GM18951 (cell line): ENCODE measurements at regions not wholly inside any gene's neighbourhood (a gene's known extent, or its start where the extent isn't known, plus 50 kb on each side); places are given as distances from the start of the nearest gene placed in this dataset.

ENCODE experiments used
- POLR2A ChIP-seq: IDR thresholded peaks from 4 replicates; pipeline ENCODE4 v1.6.1; 2011; ENCODE audit warnings: mild to moderate bottlenecking; ENCODE audit not compliant: insufficient read length, insufficient read depth; ENCODE audit errors: extremely low read depth
- in situ Hi-C: fragments of 300-500 bp; cut with MboI; formaldehyde crosslinking; loops from one replicate; pipeline ENCODE4 v1.12.0; 2022; ENCODE audit warnings: low sequenced_read_pairs, mixed read lengths, inconsistent platforms; ENCODE audit not compliant: unreplicated experiment

DNA sequence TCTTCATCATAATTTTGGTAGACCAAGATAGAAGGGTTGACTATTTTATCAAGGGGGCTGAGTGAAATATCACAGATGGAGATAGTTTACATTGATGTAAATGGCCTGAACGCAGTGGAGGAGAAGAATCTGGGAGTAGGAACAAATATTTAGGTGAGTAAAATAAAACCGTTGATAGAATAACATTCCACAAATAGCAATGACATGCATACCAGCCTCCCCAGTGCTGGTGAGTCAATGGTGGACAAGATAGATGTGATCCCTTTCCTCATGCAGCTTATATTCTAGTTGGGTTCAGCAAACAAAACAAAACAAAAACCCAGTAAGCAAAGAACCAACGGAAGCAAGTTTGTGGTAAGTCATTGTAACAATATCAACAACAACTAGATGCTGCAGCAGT is 385.2 kb downstream of the FAM170A start:
- TF ChIP-seq POLR2A = no peak
- in situ Hi-C loops = no loop called here

GRCh38 chr5:120016717-120017382 is 387.5 kb downstream of the FAM170A start:
- in situ Hi-C loops = no loop called here

DNA sequence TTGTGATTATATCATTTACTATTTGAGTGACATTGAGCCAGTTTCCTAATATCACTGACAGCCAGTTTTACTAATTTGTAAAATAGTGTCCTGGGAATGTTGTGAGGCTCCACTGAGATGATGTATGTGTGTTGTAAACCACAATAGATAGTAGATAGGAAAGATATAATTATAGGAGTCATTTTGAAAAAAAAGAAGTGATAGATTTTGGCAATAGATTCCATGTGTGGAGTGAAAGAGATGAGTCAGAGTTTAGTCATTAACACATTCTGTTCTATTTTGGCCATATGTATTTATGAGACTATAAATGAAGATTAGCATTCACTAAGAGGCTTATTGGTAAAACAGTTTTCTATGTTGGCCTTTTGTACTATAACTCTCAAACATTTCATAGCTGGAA is 388.2 kb downstream of the FAM170A start:
- in situ Hi-C loops = no loop called here
- TF ChIP-seq POLR2A = no peak

More at GRCh38 chr5:120016717-120017382, 387.5 kb downstream of the FAM170A start:
- TF ChIP-seq POLR2A = no peak

DNA sequence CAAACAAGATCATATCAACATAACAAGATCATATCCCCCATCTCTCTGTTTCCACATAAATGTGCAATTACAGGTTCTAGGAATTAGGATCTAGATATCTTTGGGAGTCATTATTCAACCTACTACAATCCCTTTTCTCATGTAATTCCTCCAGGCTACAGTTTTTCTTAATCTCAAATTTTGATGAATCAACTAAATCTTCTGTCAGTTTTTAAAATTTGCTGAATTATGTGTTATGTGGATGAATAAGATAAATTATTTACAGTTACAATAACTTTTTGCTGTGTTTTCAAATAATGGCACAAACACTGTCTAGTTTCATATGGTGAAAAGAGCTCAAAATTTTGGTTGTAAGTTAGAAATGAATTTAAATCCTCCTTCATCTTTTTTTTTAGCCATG is 405.8 kb downstream of the FAM170A start:
- in situ Hi-C loops = no loop called here
- TF ChIP-seq POLR2A = no peak

DNA sequence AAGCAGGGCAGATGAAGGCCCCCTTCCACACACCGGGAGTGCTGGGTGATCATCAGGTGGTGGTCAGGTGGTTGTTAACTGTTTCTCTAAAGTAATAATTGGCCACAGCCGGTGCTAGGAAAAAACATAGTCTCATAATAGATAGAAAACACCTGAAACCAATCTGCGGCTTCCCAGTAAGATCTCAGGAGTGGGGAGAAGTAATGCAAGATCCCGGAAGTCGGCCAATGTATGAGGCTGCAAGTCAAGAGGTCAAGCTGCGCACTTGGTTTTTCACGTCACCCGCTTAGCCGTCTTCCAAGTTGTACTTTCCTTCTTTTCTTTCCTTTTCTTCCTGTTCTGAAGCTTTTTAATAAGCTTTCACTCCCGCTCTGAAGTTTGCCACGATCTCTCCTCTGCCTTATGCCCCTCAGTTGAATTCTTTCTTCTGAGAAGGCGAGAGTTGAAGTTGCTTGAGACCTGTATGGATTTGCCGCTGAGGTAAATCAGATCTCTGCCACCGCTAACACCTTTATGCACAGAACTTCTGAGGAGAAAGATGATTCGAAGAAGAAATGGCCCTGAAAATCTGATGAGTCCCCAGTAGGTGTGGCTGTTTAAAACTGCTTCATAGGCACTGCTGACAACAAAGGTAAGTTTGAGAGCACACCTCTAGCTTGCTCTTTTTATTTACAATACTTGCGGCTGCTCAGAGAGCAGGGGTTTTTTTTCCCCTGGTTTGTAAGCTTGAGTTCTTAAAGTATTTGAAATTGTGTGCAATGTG is 406.6 kb downstream of the FAM170A start:
- in situ Hi-C loops = no loop called here
- TF ChIP-seq POLR2A = no peak

DNA sequence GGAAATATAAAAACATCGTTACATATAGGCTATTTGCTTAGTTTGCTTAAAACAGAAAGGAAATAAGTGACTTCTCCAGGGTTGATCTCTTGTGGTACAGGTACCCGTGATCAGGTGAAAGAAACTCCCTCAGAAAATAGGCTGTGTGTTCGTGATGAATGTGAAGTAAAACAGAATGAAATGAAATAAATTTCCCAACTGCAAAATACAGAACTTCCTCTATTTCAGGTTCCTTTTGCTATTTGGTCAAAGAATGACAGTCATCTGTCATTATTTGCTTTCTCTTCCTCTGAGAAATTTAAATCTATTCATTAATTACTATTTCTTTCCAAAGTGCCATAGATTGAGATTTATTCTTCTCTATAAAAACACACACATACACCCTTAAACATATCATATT is 408.1 kb downstream of the FAM170A start:
- no peak for TF ChIP-seq POLR2A
- in situ Hi-C loops = no loop called here

GRCh38 chr5:120039111-120039510 is 409.8 kb downstream of the FAM170A start:
- in situ Hi-C loops = no loop called here
- no peak for TF ChIP-seq POLR2A

DNA sequence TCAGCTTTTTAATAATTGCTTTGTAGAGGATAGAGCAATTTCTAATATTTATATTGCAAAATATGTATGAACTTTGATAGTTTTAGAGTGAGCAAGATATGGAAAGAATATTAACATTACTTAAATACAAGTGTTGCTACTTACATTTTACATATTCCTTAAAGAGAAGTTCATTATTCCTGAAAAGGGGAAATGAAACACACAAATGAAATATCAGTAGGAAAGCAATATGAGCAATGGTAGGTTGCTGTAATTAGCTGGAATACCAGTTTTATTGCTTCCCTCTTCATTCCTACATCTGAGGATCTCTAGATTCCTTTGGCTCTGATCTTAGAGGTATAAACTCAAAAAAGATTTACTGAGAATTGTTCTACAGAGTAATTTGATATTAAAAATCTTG is 414.1 kb downstream of the FAM170A start:
- in situ Hi-C loops = no loop called here

GRCh38 chr5:120052916-120053828 is 410.9 kb upstream of the PRR16 start:
- in situ Hi-C loops = no loop called here
- no peak for TF ChIP-seq POLR2A

More for the DNA sequence above, 414.1 kb downstream of the FAM170A start:
- no peak for TF ChIP-seq POLR2A

DNA sequence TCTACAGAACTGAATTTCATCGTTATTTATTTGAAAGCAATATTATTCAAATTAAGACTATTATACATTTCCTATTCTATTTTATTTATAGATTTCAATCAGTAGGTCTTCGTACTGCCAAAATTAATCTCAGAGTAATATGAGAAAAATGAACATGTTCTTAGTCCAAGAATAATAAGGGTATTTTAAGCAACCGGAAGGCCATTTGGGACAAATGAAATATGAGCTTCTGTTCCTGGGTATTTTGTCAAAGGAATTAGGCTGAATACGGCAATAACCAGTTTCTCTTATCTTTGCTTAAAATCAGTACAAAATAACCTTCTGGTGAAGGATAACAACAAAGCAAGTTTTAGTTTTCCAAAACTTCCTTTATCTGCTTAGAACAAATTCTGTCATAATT is 410.3 kb upstream of the PRR16 start:
- TF ChIP-seq POLR2A = no peak
- in situ Hi-C loops = no loop called here

GRCh38 chr5:120055858-120056257 is 408.2 kb upstream of the PRR16 start:
- in situ Hi-C loops = no loop called here
- no peak for TF ChIP-seq POLR2A

DNA sequence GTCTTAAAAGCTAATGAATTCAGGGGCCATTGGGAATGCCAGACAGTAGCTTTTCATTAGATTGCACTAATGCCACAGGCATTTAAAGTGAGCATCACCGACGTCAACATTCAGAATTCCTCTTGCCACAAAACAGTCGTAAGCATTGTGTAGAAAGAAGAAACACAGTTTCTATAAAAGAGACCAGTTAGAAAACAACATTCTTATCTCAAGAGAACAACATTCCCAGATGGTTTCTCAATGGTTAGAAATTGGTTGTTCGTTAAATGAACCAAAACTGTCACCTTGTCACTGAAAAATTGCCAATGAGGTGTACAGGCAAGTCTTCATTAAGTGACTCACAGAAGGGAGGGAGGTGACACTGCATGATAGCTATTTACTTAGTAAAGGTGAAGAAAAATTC is 401.6 kb upstream of the PRR16 start:
- in situ Hi-C loops = no loop called here
- TF ChIP-seq POLR2A = no peak

GRCh38 chr5:120072068-120072761 is 391.9 kb upstream of the PRR16 start:
- TF ChIP-seq POLR2A = no peak
- in situ Hi-C loops = no loop called here
